Astrocyte (in vitro differentiated cells and primary cell): ENCODE measurements at regions not wholly inside any gene's neighbourhood (a gene's known extent, or its start where the extent isn't known, plus 50 kb on each side); places are given as distances from the start of the nearest gene placed in this dataset.

Source experiments
- EZH2 ChIP-seq: IDR thresholded peaks from 2 replicates; pipeline ENCODE4 v1.6.1; 2012; ENCODE audit warnings: mild to moderate bottlenecking, low read length, inconsistent platforms; ENCODE audit not compliant: insufficient read depth
- TF ChIP-seq, protein P1 (sequence below): IDR thresholded peaks from 2 replicates; pipeline ENCODE4 v1.5.1; 2011; ENCODE audit warnings: low read depth, mild to moderate bottlenecking, inconsistent platforms, low read length, moderate library complexity; ENCODE audit not compliant: insufficient read depth

DNA sequence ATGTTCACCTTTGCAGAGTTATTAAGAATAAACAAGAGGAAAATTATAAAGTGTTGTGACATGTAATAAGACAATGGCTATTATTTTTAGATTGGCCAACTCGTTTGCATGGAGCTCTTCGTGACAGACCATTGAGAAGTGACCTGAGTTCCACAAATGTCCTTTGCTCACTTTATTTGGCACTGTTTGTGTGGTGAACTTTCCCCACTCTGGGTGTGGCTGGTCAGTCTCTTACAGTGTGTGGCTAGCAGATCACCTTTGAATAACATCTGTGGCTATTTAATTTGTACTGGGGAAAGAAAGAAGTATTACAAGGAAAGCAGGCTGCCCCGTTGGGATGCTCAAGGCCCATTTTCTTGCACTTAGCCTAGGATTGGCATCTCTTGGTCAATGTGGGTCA is 274.1 kb upstream of the WWC1 start:
- TF ChIP-seq, protein P1, sequence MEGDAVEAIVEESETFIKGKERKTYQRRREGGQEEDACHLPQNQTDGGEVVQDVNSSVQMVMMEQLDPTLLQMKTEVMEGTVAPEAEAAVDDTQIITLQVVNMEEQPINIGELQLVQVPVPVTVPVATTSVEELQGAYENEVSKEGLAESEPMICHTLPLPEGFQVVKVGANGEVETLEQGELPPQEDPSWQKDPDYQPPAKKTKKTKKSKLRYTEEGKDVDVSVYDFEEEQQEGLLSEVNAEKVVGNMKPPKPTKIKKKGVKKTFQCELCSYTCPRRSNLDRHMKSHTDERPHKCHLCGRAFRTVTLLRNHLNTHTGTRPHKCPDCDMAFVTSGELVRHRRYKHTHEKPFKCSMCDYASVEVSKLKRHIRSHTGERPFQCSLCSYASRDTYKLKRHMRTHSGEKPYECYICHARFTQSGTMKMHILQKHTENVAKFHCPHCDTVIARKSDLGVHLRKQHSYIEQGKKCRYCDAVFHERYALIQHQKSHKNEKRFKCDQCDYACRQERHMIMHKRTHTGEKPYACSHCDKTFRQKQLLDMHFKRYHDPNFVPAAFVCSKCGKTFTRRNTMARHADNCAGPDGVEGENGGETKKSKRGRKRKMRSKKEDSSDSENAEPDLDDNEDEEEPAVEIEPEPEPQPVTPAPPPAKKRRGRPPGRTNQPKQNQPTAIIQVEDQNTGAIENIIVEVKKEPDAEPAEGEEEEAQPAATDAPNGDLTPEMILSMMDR: no peak
- no peak for TF ChIP-seq EZH2
